ENCODE measurements at regions not wholly inside any gene's neighbourhood (a gene's known extent, or its start where the extent isn't known, plus 50 kb on each side); places are given as distances from the start of the nearest gene placed in this dataset.
"Not testable (repeated sequence)": the region's sequence is repeated elsewhere in the genome, so short reads cannot be mapped to it uniquely, and the experiment has no call there.

DNA sequence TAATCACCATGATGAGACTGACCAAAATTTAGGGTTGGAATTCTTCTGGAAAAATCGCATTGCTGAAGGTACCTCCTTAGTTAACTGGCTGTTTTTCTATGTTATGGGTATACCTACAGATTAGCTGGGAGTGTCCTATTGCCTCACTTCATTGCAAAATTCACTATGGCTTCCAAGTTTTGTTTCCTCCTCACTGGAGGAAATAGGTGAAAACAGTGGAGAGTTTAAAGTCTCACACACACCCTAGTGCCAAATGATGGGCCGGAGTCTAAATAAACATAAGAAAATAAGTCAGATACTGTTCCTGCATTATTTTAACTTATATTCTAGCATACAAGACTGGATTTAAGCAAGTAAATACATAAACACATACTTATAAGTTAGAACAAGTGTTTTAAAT lies 98.2 kb downstream of the AHR start:
- no peak for DNase-seq (ENCODE audit: low read depth in 3 of 3, low spot score in 2 of 3)

DNA sequence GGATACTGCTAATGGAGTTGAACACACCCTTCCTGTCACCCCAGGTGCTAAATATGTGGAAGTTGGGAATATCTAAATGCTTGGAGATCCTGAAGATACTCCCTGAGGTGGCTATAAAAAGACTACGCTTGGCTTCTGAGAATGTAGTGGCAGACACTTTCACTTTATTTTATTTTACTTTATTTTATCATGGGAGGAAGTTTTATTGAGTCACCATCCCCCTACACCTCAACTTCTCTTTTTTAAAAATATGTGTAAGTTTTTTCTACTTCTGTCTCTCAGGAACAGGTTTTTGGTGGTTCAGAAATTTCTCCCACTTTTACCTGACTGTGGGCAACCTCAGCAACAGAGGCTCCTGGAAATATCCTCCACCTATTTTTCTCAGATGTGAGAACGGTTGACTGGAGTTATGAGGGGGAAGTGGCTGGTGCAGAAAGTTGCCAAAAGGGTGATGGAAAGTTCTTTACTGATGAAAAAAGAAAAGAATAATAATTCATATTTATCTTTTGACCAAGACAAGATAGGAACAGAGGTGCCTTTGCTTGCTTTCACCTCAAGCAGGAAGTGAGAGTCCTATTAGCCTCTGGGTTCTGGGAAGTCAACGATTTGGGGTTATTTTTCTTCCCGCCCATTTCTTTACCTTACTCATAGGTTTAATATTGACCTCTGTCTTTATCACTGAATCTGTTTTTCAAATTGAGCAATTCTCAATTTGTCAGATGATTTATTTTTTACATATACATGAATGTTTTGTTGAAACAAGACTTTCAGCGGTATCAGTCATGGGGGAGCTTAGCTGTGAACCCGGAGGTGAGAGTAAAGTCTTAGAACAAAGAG lies 103.6 kb downstream of the AHR start:
- DNase-seq (ENCODE audit: low read depth in 3 of 3, low spot score in 2 of 3): no peak

- no peak for DNase-seq (ENCODE audit: low read depth in 3 of 3, low spot score in 2 of 3)
Measured at GRCh38 chr7:17402628-17403278, 104.3 kb downstream of the AHR start.

GRCh38 chr7:17404006-17404405 lies 105.6 kb downstream of the AHR start:
- DNase-seq (ENCODE audit: low read depth in 3 of 3, low spot score in 2 of 3): no peak

DNA sequence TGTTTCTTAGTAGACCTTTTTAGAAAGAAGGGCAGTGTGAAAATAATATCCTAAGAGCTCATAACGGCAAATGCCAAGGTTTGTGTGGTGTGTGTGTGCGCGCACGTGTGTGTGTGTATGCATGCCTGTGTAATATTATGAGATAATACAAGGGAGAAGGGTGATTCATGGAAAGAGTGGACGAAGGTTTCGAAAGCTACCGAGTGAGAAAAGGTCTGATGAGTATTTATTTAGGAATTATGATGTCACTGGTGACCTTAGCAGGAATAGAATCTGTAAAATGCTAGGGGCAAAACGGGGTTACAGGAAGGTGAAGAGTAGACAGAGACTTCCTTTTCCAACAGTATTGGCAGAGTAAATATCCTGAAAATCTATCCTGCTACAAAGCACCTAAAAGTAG lies 107.3 kb downstream of the AHR start:
- DNase-seq (ENCODE audit: low read depth in 3 of 3, low spot score in 2 of 3): no peak

DNA sequence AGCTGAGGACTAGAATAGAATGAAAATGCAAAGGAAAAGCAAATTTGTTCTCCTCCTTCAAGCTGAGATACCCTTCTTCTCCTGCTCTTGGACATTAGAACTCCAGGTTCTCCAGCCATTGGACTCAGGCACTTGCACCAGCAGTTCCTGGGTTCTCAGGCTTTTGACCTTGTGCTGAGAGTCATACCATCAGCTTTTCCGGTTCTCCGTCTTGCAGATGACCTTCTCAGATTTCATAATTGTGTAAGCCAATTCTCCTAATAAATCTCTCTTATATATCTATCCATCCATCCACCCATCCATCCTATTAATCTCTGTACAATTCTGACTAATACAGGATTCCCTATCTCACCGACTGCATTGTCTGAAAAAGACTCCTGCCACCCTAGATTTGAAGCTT lies 108.3 kb downstream of the AHR start:
- DNase-seq (ENCODE audit: low read depth in 3 of 3, low spot score in 2 of 3): no peak

DNA sequence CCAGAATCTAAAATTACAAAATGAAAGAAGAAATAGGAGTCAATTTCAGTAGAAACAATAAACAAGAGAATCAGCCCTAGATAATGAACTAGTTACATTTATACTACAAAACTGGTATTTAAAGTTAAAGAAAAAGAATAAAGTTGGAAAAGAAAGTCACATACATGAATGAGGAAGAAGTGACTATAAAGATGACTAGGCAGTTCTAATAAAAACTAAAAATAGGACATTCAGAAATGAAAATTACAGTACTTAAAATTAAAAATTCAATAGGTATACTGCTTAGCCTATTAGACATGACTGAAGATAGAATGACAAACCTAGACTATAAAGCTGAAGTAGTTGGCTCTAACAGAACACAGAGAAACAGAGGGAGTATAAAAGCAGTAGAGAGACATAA lies 108.8 kb downstream of the AHR start:
- DNase-seq (ENCODE audit: low read depth in 3 of 3, low spot score in 2 of 3): no peak

DNA sequence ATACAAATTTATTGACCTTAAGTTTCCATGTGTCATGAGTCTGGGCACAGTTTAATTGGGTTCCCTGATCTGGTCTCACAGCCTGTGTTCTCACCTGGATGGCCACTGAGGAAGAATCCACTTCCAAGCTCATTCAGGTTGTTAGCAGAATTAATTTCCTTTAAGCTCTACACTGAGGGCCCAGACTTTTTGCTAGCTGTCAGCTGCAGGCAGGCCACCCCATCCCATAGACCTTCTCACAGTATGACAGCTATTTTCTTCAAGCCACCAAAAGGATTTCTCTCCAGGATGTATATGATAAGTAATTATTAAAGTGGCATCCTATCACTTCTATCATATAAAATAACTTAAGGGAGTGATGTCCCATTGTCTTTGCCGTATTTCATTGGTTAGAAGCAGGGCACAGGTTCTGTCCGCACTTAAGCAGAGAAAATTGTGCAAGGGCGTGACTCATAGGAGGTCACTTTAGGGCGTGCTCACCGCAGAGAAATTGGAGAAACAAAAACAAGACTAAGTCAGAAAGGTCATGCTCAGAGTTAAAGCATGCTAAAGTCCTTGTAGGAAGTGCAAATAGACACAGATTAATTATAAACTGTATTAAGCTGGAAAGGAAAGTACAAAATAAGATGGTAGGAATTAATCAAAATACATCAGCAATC lies 109.9 kb downstream of the AHR start:
- DNase-seq (ENCODE audit: low read depth in 3 of 3, low spot score in 2 of 3): no peak

GRCh38 chr7:17408904-17409290 lies 110.4 kb downstream of the AHR start:
- no peak for DNase-seq (ENCODE audit: low read depth in 3 of 3, low spot score in 2 of 3)

DNA sequence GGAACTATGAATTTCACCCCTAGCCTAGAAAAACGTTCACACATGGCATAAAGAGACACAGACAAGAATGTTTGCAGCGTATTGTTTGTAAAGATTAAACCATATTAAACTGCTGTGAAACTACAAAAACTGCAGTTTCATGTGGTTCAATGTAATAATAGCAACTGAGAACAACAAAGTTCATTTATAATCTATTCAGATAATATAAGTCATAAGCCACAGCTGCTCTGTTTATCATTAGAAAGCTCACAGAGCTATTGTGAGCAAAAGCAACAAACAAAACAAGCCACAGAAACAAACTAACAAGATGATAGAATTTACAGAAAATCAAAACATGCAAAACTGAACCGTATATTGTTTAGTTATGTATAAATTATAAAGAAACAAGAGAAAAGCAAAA lies 113.5 kb downstream of the AHR start:
- no peak for DNase-seq (ENCODE audit: low read depth in 3 of 3, low spot score in 2 of 3)

DNA sequence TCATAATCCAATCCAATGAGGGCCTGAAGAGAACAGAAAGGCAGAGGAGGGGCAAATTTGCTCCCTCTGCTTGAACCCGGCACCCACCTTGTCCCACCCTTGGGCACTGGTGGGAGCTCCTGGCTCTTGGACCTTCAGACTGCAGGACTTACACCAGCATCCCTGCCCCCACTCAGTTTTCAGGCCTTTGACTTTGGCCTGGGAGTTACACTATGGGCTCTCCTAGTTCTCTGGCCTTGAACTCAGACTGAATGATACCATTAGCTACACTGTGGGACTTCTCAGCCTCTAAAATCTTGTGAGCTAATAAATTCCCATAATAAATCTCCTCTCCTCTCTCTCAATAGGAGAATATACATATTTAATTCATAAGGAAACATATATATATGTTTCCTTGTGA lies 114.4 kb downstream of the AHR start:
- no peak for DNase-seq (ENCODE audit: low read depth in 3 of 3, low spot score in 2 of 3)

- DNase-seq (ENCODE audit: low read depth in 3 of 3, low spot score in 2 of 3): no peak
Measured at GRCh38 chr7:17415955-17416354, 117.5 kb downstream of the AHR start.

DNA sequence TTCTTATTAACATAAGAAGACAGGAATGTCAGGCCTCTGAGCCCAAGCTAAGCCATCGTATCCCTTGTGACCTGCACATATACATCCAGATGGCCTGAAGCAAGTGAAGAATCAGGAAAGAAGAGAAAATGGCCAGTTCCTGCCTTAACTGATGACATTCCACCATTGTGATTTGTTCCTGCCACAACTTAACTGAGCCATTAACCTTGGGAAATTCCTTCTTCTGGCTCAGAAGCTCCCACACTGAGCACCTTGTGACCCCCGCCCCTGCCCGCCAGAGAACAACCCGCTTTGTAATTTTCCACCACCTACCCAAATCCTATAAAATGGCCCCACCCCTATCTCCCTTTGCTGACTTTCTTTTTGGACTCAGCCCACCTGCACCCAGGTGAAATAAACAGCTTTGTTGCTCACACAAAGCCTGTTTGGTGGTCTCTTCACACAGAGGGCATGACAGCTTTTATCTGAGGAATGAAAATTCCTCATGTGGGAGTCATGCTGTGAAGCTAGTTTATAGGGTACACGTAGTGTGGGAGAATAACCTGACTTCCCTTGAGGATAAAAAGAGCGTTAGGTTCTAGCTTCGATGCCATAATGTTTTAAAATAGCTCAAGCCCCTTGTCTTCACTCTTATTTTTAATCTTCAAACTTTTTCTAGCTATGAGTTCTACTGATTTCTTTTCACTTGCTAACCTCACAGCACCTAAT lies 122.0 kb downstream of the AHR start:
- not testable (repeated sequence) for DNase-seq (ENCODE audit: low read depth in 3 of 3, low spot score in 2 of 3)

DNA sequence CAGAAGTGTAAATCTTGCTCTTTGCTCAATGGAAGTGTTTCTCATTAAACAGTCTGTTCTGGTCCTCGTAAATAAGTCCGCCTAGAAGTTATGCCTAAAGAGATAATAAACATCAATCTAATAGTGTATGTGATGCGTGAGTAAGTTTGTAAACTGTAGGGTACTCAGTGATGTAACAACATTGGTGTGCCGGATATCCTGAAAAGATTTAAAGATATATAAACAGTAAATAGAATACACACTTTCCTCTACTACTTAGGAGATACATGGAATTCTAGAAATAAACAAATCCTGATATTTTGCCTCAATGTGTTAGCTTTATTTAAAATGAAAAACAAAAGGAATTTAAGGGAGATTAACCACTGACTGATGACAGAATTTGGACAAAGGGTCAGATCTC lies 123.5 kb downstream of the AHR start:
- no peak for DNase-seq (ENCODE audit: low read depth in 3 of 3, low spot score in 2 of 3)

- DNase-seq (ENCODE audit: low read depth in 3 of 3, low spot score in 2 of 3): no peak
Measured at GRCh38 chr7:17422966-17423365, 124.5 kb downstream of the AHR start.

GRCh38 chr7:17427924-17428323 lies 129.5 kb downstream of the AHR start:
- DNase-seq (ENCODE audit: low read depth in 3 of 3, low spot score in 2 of 3): no peak

- no peak for DNase-seq (ENCODE audit: low read depth in 3 of 3, low spot score in 2 of 3)
Measured at GRCh38 chr7:17429579-17429978, 131.1 kb downstream of the AHR start.

- no peak for DNase-seq (ENCODE audit: low read depth in 3 of 3, low spot score in 2 of 3)
Measured at GRCh38 chr7:17432793-17433192, 134.3 kb downstream of the AHR start.

DNA sequence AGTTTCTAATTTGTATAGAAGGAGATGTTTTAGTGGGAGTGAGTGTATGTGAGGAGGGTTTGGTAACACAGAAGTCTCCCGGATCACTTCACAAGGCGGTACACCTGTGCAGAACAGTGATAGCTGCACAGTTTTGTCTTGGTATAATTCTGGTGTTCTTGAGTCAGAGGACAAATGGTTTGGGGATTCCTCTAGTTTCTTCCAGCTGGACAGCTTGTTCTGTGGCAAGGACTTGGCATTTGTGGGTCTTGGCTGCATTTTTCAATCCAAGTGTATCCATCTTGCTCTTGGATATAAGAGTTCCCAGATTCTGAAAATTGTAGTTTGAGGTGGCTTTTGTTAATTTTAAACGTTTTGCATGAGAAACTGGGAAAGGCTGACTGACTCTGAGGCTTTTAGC lies 135.7 kb downstream of the AHR start:
- no peak for DNase-seq (ENCODE audit: low read depth in 3 of 3, low spot score in 2 of 3)

DNA sequence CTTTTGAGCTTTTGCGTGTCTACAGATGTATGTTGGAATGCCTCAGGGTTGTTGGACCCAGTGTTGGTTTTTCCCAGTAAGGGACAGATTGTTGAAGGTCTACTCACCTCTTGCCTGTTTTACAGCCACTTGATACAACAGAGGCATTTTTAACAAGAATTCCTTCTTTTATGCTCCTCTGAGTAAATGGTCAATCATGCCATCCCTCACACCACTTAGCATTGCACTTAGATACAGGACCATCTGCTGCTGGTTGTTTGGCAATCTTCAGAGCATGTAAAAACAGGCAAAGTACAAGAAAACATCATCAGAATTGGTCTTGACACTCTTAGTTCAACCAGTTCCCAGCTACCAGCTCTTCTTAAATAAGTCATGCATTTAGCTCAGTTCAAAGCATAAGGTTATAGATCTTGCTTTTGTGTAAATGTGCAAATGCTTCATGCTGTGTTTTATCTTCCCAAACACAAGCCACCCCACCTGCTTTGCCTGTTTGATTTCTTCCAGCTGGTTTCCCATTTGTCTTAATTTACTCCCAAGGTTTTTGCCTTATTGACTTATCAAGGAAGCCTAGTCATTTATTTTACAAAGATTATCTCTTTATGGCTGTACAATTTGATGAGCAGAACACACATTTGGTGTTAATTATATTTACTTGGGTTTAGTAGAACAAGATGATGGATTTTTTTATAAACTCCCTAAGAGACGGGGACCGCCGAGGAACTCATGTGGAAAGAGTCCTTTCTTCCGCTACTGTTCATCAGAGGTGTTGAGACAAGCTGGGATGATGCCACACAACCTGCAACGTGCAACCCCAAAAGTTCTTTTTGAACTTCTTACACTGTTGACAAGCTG lies 136.6 kb downstream of the AHR start:
- DNase-seq (ENCODE audit: low read depth in 3 of 3, low spot score in 2 of 3): no peak
